ENCODE measurements at regions not wholly inside any gene's neighbourhood (a gene's known extent, or its start where the extent isn't known, plus 50 kb on each side); places are given as distances from the start of the nearest gene placed in this dataset.

DNA sequence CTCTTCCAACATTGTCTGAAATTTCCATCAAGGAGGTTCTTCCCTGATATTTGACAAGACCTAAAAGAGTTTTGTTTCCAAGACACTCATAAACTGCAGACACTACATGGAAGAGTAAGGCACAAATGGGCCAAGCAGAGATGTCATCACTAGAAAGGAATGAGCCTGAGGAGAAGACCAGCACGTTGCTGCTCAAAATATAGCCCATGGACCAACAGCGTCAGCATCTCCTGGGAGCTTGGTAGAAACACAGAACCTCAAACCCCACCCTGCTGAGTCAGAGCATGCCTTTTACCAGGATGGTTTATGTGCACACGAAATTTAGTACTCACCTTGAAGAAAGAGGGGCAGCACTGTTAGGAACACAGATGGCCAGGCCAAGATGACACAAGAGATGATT is 128.7 kb upstream of the MID1 start:
- no peak for DNase-seq

DNA sequence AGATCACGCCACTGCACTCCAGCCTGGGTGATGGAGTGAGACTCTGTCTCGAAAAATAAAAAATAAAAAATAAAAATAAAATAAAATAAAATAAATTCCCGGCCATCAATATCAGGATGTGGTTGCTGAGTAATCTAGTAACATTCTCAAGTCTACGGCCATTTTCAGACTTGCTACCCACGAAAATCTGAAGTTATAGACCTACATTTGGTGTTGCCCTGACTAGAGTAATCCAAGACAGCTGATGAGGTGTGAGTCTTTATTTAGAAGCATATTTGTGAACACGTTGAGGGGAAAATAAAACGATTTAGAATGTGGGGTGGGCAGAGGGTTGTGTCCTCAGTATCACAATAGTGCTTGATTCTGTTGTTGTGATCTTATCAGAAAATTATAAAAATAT is 130.2 kb upstream of the MID1 start:
- DNase-seq = no peak

DNA sequence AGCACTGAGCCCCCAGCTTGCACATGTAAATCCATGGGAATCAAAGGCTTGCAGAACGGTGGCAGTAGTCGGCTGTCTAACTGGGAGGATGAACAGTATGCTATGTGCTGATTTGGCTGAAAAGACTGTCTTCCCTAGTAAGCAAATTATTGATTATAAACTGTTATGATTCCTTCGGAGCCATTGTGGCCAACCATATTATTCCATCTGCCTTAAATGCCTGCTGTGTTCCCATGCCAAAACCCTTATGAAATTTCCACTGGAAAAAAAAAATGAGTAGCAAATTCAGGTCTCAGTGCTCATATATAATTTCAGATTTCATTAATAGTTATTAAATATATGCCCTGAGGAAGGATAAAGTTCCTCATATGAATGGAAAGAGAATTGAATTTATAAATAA is 132.7 kb upstream of the MID1 start:
- no peak for DNase-seq

DNA sequence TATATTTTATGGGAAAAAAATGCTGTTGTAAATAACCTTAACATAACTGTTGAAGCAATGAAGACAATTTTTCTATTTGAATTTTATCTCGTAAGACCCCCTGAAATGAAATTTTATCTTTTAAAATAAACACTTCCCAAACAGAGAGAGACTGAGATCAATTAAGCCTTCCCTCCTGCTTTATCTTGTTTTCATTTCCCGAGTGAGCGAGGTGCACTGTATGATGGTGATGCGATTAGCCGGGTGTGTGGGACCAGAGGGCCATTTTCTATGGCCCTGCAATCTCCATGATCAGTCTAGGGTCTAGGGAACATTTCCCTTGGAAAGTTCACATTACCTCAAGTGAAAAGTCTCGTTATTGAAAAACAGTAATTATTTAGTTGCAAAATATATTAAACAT is 134.1 kb upstream of the MID1 start:
- no peak for DNase-seq

DNA sequence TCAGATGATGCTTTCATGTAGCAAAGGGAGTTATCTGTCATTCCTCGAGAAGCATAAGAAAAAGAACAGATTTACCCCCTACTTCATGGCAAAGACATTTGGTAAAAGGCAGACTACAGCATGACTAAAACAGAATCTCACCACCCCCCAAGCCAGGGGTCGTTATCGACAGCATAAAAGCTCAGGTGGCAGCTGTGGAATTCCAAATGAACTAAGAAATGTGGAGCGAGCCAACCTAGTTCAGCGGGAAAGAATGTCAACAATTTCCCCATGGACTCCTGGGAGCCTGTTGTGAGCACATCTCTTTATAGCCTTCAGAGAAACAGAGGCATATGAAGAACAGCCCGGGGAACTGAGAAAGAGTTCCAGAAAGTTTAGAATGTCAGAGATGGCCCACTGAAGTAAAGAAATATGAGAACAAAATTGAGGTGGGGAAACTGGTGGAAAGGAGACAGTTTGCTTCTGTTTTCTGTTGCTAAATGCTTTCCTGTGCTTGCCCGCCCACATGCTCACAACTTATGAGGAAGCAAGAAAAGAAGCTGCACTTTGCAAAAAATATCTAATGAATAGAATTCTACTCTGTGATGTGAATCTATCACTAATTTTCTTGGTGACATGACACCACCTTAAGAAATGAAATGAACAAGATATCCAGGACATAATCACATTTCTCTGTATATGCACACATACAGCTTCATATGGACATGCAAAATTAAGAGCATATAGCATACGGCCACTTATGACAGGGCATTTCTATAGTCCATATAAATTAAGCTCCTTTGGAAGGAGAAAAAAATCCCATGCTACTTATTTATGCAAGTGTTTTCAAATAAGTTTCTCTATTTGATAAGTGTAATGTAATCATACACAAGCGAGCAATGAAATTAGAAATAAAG is 135.3 kb upstream of the MID1 start:
- no peak for DNase-seq

DNA sequence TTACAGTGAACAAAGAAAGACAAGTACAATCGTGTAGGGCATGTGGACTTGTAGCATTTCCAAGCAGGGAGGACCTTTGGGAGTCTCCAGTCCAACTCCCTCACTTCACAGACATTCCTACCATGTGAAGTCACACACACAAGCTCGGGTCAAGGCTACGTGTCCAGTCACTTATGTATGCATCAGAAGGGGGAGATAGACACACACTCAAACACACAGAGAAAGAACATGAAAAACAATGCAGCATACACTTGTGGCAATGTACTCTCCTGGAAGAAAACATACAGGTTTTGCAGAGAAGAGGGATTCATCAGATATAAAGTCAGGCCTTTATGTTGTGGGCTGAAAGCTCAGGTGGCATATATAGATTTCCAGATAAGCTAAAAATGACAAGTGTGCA is 136.1 kb upstream of the MID1 start:
- DNase-seq = no peak

DNA sequence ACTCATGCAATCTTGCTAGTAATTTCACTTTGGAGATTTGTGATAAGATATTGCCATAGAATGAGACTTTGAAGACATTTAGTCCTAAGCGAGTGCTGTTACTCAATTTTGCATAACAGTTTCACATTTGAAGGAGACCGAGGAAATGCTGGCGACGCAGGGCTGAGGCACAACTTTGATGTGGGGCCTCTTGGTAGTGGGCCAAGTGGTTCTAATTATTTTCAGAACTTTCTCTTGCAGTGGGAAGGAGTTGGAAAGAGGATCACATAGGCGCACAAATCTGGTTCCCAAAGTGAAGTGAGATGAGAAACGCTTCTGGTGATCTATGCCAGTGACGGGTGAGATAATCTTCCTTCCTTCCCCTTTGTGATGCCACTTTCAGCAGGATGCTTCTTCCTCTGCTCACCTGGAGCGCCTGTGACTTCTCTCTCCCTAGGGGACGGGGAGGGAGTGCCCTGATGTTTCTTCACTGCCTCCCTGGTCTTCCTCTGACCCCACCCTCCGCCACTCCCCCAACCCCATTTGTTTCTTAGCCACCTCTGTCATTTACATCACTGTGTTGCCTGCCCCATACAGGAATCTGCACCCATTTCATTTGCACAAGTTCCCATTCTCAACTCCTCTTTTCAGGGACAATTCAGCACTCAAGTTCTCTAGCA is 138.9 kb upstream of the MID1 start:
- no peak for DNase-seq

DNA sequence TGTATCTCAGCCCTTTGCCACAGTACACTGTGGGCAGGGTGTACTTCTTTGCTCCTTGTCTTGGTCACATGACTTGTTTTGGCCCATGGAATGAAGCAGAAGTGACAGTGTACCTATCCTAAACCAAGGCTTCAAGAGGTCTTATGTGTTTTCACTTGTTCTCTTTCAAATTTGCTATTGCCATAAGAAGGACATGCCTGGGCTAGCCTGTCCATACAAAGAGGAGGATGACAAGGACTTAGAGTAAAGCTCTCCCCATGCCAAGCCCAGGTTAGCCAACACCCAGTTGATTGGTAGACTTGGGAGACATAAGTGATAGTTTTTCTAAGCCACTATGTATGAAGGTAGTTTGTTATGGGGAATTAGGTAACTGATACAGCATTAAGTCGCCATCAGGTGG is 141.1 kb upstream of the MID1 start:
- DNase-seq = no peak

DNA sequence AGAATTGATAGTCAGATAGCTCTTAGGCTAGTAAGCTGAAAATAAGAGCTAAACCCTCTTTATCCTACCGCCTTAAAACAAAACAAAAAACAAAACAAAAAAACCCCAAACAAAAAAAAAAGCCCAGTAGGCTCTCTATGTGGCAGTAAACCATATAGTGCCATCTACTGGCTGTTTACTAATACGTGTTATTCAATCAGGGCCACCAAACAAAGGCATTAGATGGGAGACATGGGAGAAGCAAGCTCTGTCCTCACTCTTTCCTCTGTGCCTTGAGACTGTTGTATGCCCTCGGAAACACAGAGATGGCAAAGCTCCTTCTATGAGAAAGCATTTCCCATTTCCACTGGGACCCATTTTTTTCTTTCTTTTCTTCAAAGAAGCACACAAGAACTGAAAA is 148.8 kb upstream of the MID1 start:
- peak; percentile 37 for DNase-seq

DNA sequence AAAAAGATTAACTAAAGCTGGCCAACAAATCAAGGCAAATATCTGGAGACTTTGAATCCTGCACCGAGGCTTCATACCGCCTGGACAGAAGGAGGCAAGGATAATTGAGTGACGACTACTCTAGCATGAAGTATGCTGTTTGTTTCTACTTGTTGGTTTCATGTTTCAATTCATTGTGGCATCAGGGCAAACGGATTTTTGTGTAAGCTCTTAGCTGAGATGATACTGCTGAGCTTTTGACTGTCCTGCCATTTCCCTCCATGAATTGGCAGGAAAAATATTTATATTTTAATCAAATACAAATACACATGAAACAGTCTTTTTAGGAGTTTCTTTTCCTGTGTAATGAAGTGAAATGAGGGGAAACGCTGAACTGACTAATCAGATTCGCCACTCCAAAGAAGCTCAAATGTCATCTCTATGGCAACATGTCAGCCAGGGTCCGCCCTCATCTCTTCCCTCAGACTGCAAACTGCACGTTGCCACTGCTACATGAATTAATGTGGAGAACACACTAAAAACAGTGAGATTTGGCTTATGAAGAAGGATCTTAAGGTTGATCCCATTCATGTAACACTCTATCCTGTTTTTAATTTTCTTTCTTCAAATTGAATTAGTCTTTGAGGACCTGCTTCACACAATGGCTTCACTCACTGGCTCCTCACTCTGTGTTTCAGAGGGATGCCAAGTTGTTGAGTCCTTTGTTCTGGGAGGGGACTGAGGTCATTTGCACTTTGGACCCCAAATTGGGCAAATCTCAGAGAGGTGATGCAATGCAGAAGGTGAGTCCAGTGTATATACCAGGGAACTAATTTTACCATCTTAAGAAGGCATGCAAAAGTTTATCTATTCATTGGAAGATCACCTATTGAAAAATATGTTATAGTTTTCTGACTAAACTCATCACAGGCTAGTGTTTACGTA is 149.6 kb upstream of the MID1 start:
- peak; percentile 39 for DNase-seq

DNA sequence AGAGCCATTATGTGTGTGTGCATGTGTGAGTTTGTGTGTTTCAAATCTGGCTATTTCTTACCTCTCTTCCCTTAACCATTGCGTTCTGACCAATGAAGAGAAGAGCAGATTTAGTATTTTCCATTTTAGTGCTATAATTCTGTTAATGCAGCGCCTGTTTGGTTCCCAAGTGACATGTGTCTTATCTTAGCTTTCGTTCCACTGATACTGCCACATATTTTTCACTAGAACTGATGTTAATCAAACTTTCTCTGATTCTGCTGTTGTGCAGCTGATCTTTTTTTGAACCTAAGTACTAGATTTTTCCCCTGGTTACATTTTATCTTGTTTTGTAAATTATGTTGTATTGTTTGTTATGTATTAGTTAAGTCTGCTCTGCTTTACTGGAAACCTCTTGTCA is 152.9 kb upstream of the MID1 start:
- no peak for DNase-seq

DNA sequence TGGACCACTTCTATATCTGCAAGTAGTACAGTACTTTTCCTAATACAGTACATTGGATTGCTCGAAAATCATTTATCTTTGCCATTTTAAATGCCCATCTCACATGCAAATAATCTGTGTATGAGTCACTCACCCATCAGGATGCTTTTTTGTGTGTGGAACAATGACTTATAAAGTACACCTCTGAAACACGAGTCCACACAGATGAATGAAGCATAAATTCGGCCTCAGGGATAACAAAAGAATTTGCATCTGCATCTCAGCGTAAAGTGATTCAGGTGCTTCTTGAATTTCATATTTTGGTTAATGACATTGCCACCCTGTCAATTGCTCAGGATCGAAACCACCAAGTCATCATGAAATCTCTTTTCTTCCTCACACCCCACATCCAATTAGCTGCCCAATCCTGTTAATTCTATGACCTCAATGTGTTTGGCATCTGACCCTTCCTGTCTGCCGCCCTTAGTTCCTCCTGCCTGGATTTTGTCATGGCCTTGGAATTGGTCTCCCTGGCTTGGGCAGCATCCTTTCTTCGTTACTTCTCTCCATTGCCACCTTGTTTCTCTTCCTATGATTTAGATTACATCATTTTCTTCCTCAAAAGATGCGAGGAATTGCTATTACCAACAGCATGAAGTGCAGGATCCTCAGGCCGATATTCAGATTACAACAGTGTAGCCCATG is 161.6 kb upstream of the MID1 start:
- DNase-seq = no peak

DNA sequence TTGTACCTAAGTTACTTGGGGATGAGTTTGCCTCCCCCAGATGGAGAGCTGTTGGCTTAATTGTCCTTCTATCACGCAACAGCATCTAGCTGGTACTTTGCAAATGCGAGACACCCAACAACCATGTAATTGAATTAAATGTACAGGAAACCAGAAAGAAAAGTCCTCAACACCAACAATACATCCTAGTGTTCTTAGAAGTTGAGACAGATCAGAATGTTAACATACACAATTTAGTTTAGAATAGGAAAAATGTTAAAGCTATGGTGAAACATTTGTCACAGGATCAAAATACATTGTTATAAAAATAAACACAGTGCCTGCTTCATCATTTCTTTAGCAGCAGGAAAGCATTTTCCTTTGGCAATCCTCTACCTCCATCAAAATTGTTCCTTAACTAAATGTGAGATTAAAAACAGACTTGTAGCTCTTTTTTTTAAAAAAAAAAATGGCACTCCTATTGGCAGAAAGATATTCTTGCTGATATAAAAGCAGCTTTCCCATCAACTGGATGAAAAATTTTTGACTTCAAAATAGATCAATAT is 163.1 kb upstream of the MID1 start:
- DNase-seq = no peak

DNA sequence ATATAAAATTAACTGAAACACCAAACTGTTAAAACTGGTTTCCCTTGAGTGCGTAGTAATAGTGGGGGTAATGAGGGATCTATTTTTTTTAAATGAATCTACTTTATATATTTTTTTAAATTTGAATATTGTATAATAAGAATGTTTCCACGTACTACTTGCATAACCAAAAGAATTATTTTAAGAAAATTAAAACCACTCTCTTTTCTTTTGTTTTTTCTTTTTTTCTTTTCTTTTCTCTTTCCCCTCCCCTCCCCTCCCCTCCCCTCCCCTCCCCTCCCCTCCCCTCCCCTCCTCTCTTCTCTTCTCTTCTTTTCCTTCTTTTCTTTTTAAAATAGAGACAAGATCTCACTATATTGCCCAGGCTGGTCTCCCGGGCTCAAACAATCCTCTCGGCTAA is 166.9 kb upstream of the MID1 start:
- DNase-seq = no peak

DNA sequence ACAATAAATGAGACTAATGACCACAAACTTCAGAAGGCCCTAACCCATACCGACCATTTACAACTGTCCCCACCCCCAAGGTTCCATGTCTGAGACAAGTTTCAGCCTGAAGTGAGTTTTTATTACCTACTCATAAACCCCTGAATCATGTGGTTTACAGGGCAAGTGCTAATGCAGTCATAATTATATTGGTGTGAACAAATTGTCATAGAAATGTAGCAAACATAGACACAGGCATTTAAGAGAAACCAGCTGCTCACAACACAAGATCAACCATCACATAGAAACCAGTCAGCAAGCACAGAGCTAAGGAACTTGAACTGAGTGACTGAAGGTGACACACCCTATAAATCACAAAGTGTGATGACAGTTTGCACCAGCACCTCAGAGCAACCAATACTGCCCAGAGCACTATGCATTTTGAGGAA is 173.8 kb upstream of the MID1 start:
- DNase-seq = no peak

DNA sequence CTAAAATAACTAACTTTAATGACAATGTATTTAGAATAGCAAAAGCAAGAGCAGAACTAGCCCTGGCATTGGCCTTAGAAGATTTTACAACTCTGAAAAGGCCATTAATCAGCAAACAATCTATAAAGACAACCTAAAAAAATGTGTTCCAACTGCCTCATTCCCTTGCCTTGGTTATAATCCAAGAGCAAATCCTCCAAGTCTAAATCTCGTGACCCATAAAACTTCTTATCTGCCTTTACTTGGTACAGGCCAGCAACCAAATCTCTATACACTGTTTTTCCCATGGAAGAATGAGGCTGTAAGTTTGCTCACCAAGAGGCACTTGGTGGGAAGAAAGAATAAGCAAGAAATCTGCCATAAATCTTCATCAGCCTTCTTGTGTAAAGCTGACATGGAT is 175.3 kb upstream of the MID1 start:
- DNase-seq = no peak

DNA sequence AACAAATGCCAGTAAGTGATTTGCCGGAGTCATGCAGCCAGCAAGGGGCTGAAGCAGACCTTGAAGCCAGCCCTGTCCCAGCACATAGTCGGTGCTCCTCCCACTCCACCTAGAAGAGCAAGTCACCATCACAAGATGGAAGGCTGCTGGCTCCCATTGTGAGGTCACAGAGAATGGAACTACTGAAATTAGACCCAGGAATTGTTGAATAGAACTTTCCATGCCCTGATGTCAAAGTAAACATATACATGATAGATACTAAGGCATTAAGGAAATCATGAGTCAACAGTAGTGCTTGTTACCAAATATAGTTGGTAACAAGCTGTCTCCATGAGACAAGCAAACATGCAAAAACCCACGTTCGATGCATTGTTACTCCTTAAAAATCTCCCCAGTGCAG is 177.1 kb upstream of the MID1 start:
- no peak for DNase-seq

DNA sequence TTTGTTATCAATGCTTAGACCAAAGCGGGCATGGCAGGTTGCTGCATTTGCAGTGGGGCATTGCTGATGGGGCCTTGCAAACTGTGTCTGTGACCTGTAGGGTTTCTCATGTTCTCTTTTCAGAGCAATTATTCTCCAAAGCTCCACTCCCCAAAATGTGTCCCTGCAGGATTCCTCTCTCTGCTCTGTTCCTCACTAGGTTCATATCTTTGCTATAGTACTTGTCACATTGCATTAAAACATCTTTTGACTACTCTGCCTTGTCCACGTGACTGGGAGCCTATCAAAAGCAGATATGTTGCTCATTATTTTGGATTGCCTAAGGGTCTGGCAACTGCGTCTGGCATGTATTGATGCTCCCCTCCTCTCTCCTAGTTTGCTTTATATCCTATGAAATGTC is 177.7 kb upstream of the MID1 start:
- no peak for DNase-seq

DNA sequence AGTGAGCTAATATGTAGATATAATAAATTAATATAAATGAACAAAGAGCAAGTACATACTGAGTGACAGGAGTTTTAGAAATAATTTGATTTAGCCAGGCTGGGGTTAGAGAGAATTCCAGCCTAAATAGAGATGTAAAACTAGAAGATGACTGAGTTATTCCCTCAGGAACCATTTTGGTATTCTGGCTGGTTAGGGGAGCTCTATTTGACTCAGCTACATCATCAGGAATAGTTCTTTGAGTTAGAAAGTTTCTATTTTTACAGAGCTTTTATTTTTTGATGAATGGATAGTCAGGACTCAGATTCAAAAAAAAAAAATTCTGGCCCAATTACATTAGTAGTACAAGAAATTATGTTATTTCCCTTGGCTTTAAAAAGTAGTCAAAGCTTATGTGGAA is 180.4 kb upstream of the MID1 start:
- DNase-seq = no peak

DNA sequence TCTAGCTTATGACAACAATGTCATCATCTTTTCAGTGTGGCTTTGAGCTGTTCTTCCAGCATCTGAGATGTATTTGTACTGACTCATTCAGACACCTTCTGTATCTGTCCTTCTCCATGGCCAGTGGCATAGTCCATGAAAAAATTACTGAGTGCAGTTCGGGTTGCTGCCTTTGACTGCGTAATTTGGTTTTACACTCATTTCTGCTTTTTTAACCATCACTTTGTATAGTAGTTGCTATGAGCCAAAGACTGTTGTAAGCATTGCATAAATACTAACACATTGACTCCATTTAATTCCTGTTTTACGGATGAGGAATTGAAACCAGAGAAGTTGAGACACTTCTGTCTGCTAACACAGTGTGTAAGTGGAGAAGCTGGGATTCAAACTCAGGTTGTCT is 190.7 kb upstream of the MID1 start:
- DNase-seq = no peak

DNA sequence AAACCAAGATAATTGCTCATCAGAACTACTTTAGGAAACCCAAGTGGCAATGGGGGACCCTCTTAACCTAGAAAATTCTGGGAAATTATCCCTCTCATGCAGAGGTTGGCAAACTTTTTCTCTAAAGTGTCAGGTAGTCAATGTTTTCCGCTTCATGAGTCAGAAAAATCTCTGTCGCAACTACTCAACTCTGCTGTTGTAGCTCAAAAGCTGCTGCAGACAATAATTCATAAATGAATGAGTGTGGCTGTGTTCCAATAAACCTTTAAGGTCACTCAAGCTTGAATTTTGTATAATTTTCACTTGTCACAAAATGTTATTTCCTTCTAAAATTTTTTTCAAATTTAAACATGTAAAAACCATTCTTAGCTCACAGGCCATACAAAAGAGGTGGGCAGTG is 193.4 kb upstream of the MID1 start:
- DNase-seq = no peak

DNA sequence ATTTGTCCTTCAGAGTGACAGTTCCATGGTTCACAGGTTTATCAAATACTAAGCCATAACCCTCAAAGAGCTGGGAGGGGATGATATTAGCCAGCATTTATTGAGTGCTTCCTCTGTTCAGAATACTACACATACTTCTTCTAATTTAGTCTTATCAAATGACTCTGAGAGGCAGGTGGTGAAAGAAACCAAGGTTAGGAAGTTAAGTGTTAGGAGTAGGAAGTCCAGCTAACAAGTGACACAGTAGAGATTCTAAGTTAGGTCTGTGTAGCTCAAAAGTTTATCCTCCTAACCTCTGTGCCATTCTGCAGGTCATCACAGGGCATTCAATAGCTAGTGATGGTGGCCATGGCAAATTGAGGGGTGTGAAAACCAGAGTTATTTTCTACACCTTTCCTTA is 198.3 kb upstream of the MID1 start:
- no peak for DNase-seq

DNA sequence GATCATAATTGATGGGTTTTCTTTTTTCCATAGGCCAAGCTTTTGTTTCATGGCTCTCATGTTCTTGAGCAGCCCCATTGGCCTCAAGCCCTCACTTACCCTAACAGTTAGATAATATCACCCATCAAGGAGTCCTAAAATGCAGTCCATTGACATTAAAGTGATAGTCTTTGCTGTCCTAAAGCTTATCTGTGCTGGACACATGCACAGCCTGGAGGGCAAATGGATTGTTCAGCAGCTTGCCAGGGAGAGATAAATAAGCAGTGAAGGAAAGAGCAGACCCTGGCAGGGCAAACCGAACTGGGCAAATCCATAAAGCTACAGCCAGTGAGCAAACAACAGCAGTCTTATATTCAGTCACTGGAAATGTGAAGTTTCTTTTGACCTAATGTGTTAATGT is 199.6 kb upstream of the MID1 start:
- DNase-seq = no peak

Measured in NCI-H1694 treated with DMSO at 0.1 percent for 48 hours (cell line).